Loucy (cell line): ENCODE measurements at regions not wholly inside any gene's neighbourhood (a gene's known extent, or its start where the extent isn't known, plus 50 kb on each side); places are given as distances from the start of the nearest gene placed in this dataset.

ENCODE experiments used
- EZH2phosphoT487 ChIP-seq: fragments of 200-600 bp; IDR thresholded peaks from 2 replicates; pipeline ENCODE4 v1.6.1; 2018; ENCODE audit warnings: antibody characterized with exemption, mild to moderate bottlenecking, moderate library complexity, borderline replicate concordance
- TF ChIP-seq, protein P1 (sequence below): fragments of 200-600 bp; sonication (generic); conservative IDR thresholded peaks from 2 replicates; pipeline ENCODE4 v1.5.1; 2014; ENCODE audit warnings: mild to moderate bottlenecking, antibody characterized with exemption, low read length

DNA sequence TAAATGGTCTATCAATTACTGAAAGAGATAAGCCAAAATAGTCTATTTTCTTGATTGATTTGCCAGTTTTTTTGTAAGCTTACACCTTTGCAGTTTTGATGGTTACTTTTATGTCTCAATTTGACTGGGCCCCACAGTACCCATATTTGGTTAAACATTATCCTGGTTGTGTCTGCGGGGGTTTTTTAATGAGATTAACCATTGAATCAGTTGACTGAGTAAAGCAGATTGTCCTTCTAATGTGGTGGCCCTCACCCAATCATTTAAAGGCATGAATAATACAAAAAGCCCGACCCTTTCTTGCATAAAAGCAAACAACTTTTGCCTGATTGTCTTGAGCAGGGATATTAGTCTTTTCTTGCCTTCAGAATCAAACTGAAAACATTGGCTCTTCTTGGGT, 650.0 kb upstream of the RGS18 start:
- TF ChIP-seq, protein P1, sequence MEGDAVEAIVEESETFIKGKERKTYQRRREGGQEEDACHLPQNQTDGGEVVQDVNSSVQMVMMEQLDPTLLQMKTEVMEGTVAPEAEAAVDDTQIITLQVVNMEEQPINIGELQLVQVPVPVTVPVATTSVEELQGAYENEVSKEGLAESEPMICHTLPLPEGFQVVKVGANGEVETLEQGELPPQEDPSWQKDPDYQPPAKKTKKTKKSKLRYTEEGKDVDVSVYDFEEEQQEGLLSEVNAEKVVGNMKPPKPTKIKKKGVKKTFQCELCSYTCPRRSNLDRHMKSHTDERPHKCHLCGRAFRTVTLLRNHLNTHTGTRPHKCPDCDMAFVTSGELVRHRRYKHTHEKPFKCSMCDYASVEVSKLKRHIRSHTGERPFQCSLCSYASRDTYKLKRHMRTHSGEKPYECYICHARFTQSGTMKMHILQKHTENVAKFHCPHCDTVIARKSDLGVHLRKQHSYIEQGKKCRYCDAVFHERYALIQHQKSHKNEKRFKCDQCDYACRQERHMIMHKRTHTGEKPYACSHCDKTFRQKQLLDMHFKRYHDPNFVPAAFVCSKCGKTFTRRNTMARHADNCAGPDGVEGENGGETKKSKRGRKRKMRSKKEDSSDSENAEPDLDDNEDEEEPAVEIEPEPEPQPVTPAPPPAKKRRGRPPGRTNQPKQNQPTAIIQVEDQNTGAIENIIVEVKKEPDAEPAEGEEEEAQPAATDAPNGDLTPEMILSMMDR: no peak
- TF ChIP-seq EZH2phosphoT487: no peak
